PC-3 (cell line): ENCODE measurements at regions not wholly inside any gene's neighbourhood (a gene's known extent, or its start where the extent isn't known, plus 50 kb on each side); places are given as distances from the start of the nearest gene placed in this dataset.

Experiments
- ATAC-seq: fragments of 200-7000 bp; cut with Tn5 transposase; 2 replicates; pipeline ENCODE4 v1.9.1; 2020; ENCODE audit warnings: mild to moderate bottlenecking, moderate library complexity
- BruUV-seq: library from RNA; stranded (reverse); fragments of 400-500 nt; replicated peaks from 2 replicates; lab custom pipeline; 2021; lab: Mats Ljungman, UMichigan
- CTCF ChIA-PET: fragments of 300-600 bp; sonication (Branson Sonifier 250); formaldehyde crosslinking; loops from one replicate; lab custom pipeline; 2022; ENCODE audit warnings: antibody characterized with exemption; lab: Charles Lee
- POLR2A ChIA-PET: fragments of 300-600 bp; sonication (Branson Sonifier 250); formaldehyde crosslinking; loops from one replicate; lab custom pipeline; 2022; ENCODE audit warnings: antibody characterized with exemption; ENCODE audit not compliant: unreplicated experiment; lab: Charles Lee
- DNase-seq: peaks from one replicate; pipeline ENCODE4 v3.0.0-alpha.2; 2015
- H2AFZ ChIP-seq: fragments of 300-600 bp; sonication (generic); 2 replicates; pipeline ENCODE4 v1.6.0; 2016; ENCODE audit warnings: antibody characterized with exemption, low read length
- H3F3A ChIP-seq: fragments of 300-600 bp; sonication (generic); one replicate; pipeline ENCODE4 v1.6.0; 2017; ENCODE audit warnings: antibody characterized with exemption, low read length, control low read depth, mild to moderate bottlenecking; ENCODE audit not compliant: unreplicated experiment
- H3K27ac ChIP-seq: fragments of 300-600 bp; sonication (generic); 2 replicates; pipeline ENCODE4 v1.5.1; 2016; ENCODE audit warnings: mild to moderate bottlenecking, low read length
- H3K27me3 ChIP-seq: fragments of 300-600 bp; sonication (generic); 2 replicates; pipeline ENCODE4 v1.6.1; 2016; ENCODE audit warnings: low read length, mixed read lengths
- H3K36me3 ChIP-seq: fragments of 300-600 bp; sonication (generic); 2 replicates; pipeline ENCODE4 v1.6.1; 2016; ENCODE audit warnings: low read depth, mixed run types, low read length, mixed read lengths
- H3K4me1 ChIP-seq: fragments of 300-600 bp; sonication (generic); 2 replicates; pipeline ENCODE4 v1.5.1; 2016; ENCODE audit warnings: low read length; ENCODE audit not compliant: insufficient read depth
- H3K4me2 ChIP-seq: fragments of 300-600 bp; sonication (generic); 2 replicates; pipeline ENCODE4 v1.6.0; 2016; ENCODE audit warnings: low read length
- H3K4me3 ChIP-seq: fragments of 300-600 bp; sonication (generic); 2 replicates; pipeline ENCODE4 v1.5.1; 2016; ENCODE audit warnings: mild to moderate bottlenecking, low read length, mixed read lengths
- H3K79me2 ChIP-seq: fragments of 300-600 bp; sonication (generic); 2 replicates; pipeline ENCODE4 v1.6.1; 2017; ENCODE audit warnings: low read length, mixed read lengths
- H3K9ac ChIP-seq: fragments of 300-600 bp; sonication (generic); 2 replicates; pipeline ENCODE4 v1.6.0; 2016; ENCODE audit warnings: mild to moderate bottlenecking, low read length
- H3K9me2 ChIP-seq: fragments of 300-600 bp; sonication (generic); replicated peaks from 2 replicates; pipeline ENCODE4 v1.6.1; 2016; ENCODE audit warnings: mixed run types, low read length, mixed read lengths
- H3K9me3 ChIP-seq: fragments of 300-600 bp; sonication (generic); 2 replicates; pipeline ENCODE4 v1.6.1; 2016; ENCODE audit warnings: low read length, mixed read lengths
- H4K20me1 ChIP-seq: fragments of 300-600 bp; sonication (generic); 2 replicates; pipeline ENCODE4 v1.6.1; 2016; ENCODE audit warnings: low read length, mixed read lengths
- CTCF ChIP-seq: fragments of 300-600 bp; sonication (generic); conservative IDR thresholded peaks from 2 replicates; pipeline ENCODE4 v1.5.1; 2017; ENCODE audit warnings: antibody characterized with exemption, low read depth, mild to moderate bottlenecking, low read length
- EZH2 ChIP-seq: fragments of 300-600 bp; sonication (generic); IDR thresholded peaks from one replicate; pipeline ENCODE4 v1.6.1; 2017; ENCODE audit warnings: antibody characterized with exemption, mild to moderate bottlenecking, low read length; ENCODE audit not compliant: unreplicated experiment
- EZH2phosphoT487 ChIP-seq: fragments of 300-600 bp; sonication (generic); IDR thresholded peaks from 2 replicates; pipeline ENCODE4 v1.6.1; 2018; ENCODE audit warnings: mild to moderate bottlenecking, antibody characterized with exemption, low read length, borderline replicate concordance
- intact Hi-C: fragments of 100-400 bp; cut with micrococcal nuclease; formaldehyde crosslinking; loops from 2 replicates; pipeline ENCODE4 v1.9.0; 2023

- DNase-seq: peak; percentile 40
- no peaks in the 10 kb centered on the region for H3F3A ChIP-seq
- no peak overlapping the region for H3K4me2 ChIP-seq
- no TSS peak for BruUV-seq
- no peaks in the 10 kb centered on the region for H3K9me3 ChIP-seq
- H3K27ac ChIP-seq: no peak overlapping the region
- no peaks in the 10 kb centered on the region for H3K27me3 ChIP-seq
- no peak overlapping the region for H3K4me3 ChIP-seq
- TF ChIP-seq EZH2phosphoT487 (no peak), CTCF (no peak), EZH2 (no peak)
- intact Hi-C loops: no loop called here
- H3K9me2 ChIP-seq: no peaks in the 10 kb centered on the region
- ATAC-seq: no peak; the same call in 1 of the 2 replicates
- H3K4me1 ChIP-seq: peaks cover 6% of the 10 kb centered on the region; the same call in 1 of the 2 replicates
- H3K36me3 ChIP-seq: no peaks in the 10 kb centered on the region
- H3K9ac ChIP-seq: no peak overlapping the region
- POLR2A ChIA-PET: no interaction called here
- H2AFZ ChIP-seq: no peak overlapping the region
- CTCF ChIA-PET: no interaction called here
- no peaks in the 10 kb centered on the region for H3K79me2 ChIP-seq
- no peaks in the 10 kb centered on the region for H4K20me1 ChIP-seq
Measured at GRCh38 chr6:118722829-118723813, 71.7 kb upstream of the CEP85L start.

DNA sequence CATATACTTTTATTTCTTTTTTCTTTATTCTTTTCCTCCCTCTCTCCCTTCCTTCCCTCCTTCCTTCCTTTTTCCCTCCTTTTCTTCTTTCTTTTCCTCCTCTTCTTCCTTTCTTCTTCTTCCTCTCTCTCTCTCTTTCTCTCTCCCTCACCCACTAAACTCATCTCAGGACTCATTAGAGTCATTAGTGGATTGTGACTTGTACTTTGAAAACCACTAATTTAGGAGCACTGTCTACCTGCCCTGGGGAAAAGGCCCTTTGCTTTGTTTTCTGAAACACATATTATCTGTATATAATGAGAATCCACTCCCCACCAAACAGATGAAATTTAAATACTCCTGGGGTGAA, 68.7 kb upstream of the CEP85L start:
- H3K4me3 ChIP-seq: no peak overlapping the region
- H4K20me1 ChIP-seq: no peaks in the 10 kb centered on the region
- ChIA-PET POLR2A (no interaction called here), CTCF (no interaction called here)
- H3K4me1 ChIP-seq: peaks cover 6% of the 10 kb centered on the region; the same call in 1 of the 2 replicates
- no peak overlapping the region for H3K27ac ChIP-seq
- H3K4me2 ChIP-seq: no peak overlapping the region
- no peak for TF ChIP-seq EZH2phosphoT487
- TF ChIP-seq EZH2: no peak
- no peak for ATAC-seq
- intact Hi-C loops: no loop called here
- H3K27me3 ChIP-seq: no peaks in the 10 kb centered on the region
- no peak for DNase-seq
- H3K9me3 ChIP-seq: no peaks in the 10 kb centered on the region
- no TSS peak for BruUV-seq
- no peak overlapping the region for H3K9ac ChIP-seq
- H3K36me3 ChIP-seq: no peaks in the 10 kb centered on the region
- no peaks in the 10 kb centered on the region for H3F3A ChIP-seq
- H2AFZ ChIP-seq: no peak overlapping the region
- no peaks in the 10 kb centered on the region for H3K9me2 ChIP-seq
- no peaks in the 10 kb centered on the region for H3K79me2 ChIP-seq

GRCh38 chr6:118719351-118720124, 68.1 kb upstream of the CEP85L start:
- H3K27ac ChIP-seq: no peak overlapping the region
- no peak for TF ChIP-seq EZH2
- no peak for TF ChIP-seq CTCF
- TF ChIP-seq EZH2phosphoT487: no peak
- H3K9me3 ChIP-seq: no peaks in the 10 kb centered on the region

More at GRCh38 chr6:118719351-118720124, 68.1 kb upstream of the CEP85L start:
- no peaks in the 10 kb centered on the region for H4K20me1 ChIP-seq
- no peaks in the 10 kb centered on the region for H3K36me3 ChIP-seq
- H3K9me2 ChIP-seq: no peaks in the 10 kb centered on the region
- DNase-seq: no peak
- intact Hi-C loops: no loop called here
- H3K79me2 ChIP-seq: no peaks in the 10 kb centered on the region
- ATAC-seq: no peak
- no peak overlapping the region for H3K9ac ChIP-seq
- H3K4me1 ChIP-seq: peaks cover 6% of the 10 kb centered on the region; the same call in 1 of the 2 replicates
- no peaks in the 10 kb centered on the region for H3K27me3 ChIP-seq
- no TSS peak for BruUV-seq
- no peaks in the 10 kb centered on the region for H3F3A ChIP-seq
- no peak overlapping the region for H2AFZ ChIP-seq
- H3K4me2 ChIP-seq: no peak overlapping the region
- H3K4me3 ChIP-seq: no peak overlapping the region
- ChIA-PET CTCF (no interaction called here), POLR2A (no interaction called here)
